Panc1 (cell line): ENCODE measurements at regions not wholly inside any gene's neighbourhood (a gene's known extent, or its start where the extent isn't known, plus 50 kb on each side); places are given as distances from the start of the nearest gene placed in this dataset.

Experiments
- CTCF ChIP-seq: fragments of 450-650 bp; IDR thresholded peaks from 2 replicates; pipeline ENCODE4 v1.5.1; 2017; ENCODE audit warnings: mild to moderate bottlenecking
- POLR2AphosphoS5 ChIP-seq: IDR thresholded peaks from 2 replicates; pipeline ENCODE4 v1.6.1; 2012; ENCODE audit warnings: mild to moderate bottlenecking, low read depth, low read length, moderate library complexity
- SIN3A ChIP-seq: IDR thresholded peaks from 2 replicates; pipeline ENCODE4 v1.6.1; 2012; ENCODE audit warnings: low read depth, mild to moderate bottlenecking, low read length, moderate library complexity, borderline replicate concordance; ENCODE audit not compliant: insufficient read depth
- TCF7L2 ChIP-seq: IDR thresholded peaks from 2 replicates; pipeline ENCODE4 v1.6.1; 2011; ENCODE audit warnings: mild to moderate bottlenecking, low read depth, low read length, inconsistent platforms
- TF ChIP-seq, protein P1 (sequence below), 2 experiments: IDR thresholded peaks; 2 replicates each; pipeline ENCODE4 v1.6.1; 2011 to 2012; ENCODE audit warnings: low read depth in 2 of 2, control low read depth in 1 of 2, low read length in 1 of 2, mild to moderate bottlenecking in 1 of 2, moderate library complexity in 1 of 2; ENCODE audit not compliant: insufficient read depth in 1 of 2

GRCh38 chr13:72457151-72457550 is 270.3 kb downstream of the MZT1 start:
- no peak for TF ChIP-seq CTCF
- no peak for TF ChIP-seq TCF7L2
- no peak for TF ChIP-seq SIN3A
- TF ChIP-seq, protein P1, sequence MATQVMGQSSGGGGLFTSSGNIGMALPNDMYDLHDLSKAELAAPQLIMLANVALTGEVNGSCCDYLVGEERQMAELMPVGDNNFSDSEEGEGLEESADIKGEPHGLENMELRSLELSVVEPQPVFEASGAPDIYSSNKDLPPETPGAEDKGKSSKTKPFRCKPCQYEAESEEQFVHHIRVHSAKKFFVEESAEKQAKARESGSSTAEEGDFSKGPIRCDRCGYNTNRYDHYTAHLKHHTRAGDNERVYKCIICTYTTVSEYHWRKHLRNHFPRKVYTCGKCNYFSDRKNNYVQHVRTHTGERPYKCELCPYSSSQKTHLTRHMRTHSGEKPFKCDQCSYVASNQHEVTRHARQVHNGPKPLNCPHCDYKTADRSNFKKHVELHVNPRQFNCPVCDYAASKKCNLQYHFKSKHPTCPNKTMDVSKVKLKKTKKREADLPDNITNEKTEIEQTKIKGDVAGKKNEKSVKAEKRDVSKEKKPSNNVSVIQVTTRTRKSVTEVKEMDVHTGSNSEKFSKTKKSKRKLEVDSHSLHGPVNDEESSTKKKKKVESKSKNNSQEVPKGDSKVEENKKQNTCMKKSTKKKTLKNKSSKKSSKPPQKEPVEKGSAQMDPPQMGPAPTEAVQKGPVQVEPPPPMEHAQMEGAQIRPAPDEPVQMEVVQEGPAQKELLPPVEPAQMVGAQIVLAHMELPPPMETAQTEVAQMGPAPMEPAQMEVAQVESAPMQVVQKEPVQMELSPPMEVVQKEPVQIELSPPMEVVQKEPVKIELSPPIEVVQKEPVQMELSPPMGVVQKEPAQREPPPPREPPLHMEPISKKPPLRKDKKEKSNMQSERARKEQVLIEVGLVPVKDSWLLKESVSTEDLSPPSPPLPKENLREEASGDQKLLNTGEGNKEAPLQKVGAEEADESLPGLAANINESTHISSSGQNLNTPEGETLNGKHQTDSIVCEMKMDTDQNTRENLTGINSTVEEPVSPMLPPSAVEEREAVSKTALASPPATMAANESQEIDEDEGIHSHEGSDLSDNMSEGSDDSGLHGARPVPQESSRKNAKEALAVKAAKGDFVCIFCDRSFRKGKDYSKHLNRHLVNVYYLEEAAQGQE (IDR thresholded peaks at IDR 0.05; ENCODE audit: insufficient read depth in 1 of 2, low read depth in 2 of 2, low read length in 1 of 2): no peak
- TF ChIP-seq POLR2AphosphoS5: no peak
